Keratinocyte (primary cell): ENCODE measurements at regions not wholly inside any gene's neighbourhood (a gene's known extent, or its start where the extent isn't known, plus 50 kb on each side); places are given as distances from the start of the nearest gene placed in this dataset.

Experiments
- DNase-seq: peaks from one replicate; pipeline ENCODE4 v3.0.0-alpha.2; 2011; ENCODE audit warnings: low read depth, missing footprints, low spot score
- FAIRE-seq: peaks from 2 replicates; lab custom pipeline; 2011; peaks lifted over from hg19 to GRCh38; lab: Jason Lieb, UNC
- H2AFZ ChIP-seq: 2 replicates; pipeline ENCODE4 v1.6.0; 2012; ENCODE audit warnings: low read length, control low read depth, inconsistent platforms; ENCODE audit not compliant: control insufficient read depth
- H3K27ac ChIP-seq: 2 replicates; pipeline ENCODE4 v1.5.1; 2011; ENCODE audit warnings: low read length; ENCODE audit not compliant: control insufficient read depth, insufficient read depth
- H3K27me3 ChIP-seq: 3 replicates; pipeline ENCODE4 v1.6.0; 2011; ENCODE audit warnings: low read length; ENCODE audit not compliant: control insufficient read depth, insufficient read depth; ENCODE audit errors: extremely low read depth
- H3K36me3 ChIP-seq, 2 experiments: 2 replicates in 1 of 2; 3 replicates in 1 of 2; pipeline ENCODE4 v1.5.1; 2011; ENCODE audit warnings: low read length in 2 of 2, mild to moderate bottlenecking in 1 of 2; ENCODE audit not compliant: control insufficient read depth in 2 of 2, insufficient read depth in 2 of 2; ENCODE audit errors: extremely low read depth in 1 of 2
- H3K4me1 ChIP-seq: 3 replicates; pipeline ENCODE4 v1.5.1; 2011; ENCODE audit warnings: low read length; ENCODE audit not compliant: control insufficient read depth, insufficient read depth; ENCODE audit errors: extremely low read depth
- H3K4me2 ChIP-seq: 3 replicates; pipeline ENCODE4 v1.6.0; 2011; ENCODE audit warnings: low read depth, low read length; ENCODE audit not compliant: control insufficient read depth, insufficient read depth; ENCODE audit errors: extremely low read depth
- H3K4me3 ChIP-seq, 3 experiments: fragments of 200-600 bp in 1 of 3; sonication (generic) in 1 of 3; 2 replicates in 2 of 3; 3 replicates in 1 of 3; pipeline ENCODE4 v1.5.1; 2011 to 2016; ENCODE audit warnings: low read length in 3 of 3, mild to moderate bottlenecking in 3 of 3, control low read depth in 2 of 3, inconsistent platforms in 1 of 3, low read depth in 1 of 3, mixed read lengths in 1 of 3, mixed run types in 1 of 3, moderate library complexity in 1 of 3; ENCODE audit not compliant: control insufficient read depth in 2 of 3, insufficient read depth in 2 of 3; ENCODE audit errors: extremely low read depth in 1 of 3
- H3K79me2 ChIP-seq: 2 replicates; pipeline ENCODE4 v1.6.0; 2012; ENCODE audit warnings: low read length; ENCODE audit not compliant: control insufficient read depth, insufficient read depth
- H3K9ac ChIP-seq: 3 replicates; pipeline ENCODE4 v1.6.0; 2011; ENCODE audit warnings: low read length; ENCODE audit not compliant: control insufficient read depth, insufficient read depth; ENCODE audit errors: extremely low read depth
- H3K9me1 ChIP-seq: 3 replicates; pipeline ENCODE4 v1.6.0; 2011; ENCODE audit warnings: low read length; ENCODE audit not compliant: control insufficient read depth, insufficient read depth; ENCODE audit errors: extremely low read depth
- H3K9me3 ChIP-seq: 2 replicates; pipeline ENCODE4 v1.5.1; 2012; ENCODE audit warnings: low read depth, low read length; ENCODE audit not compliant: control insufficient read depth
- H4K20me1 ChIP-seq: 3 replicates; pipeline ENCODE4 v1.6.0; 2011; ENCODE audit warnings: low read length; ENCODE audit not compliant: control insufficient read depth, insufficient read depth; ENCODE audit errors: extremely low read depth
- CTCF ChIP-seq, 3 experiments: IDR thresholded peaks in 1 of 3; conservative IDR thresholded peaks in 1 of 3; optimal IDR thresholded peaks in 1 of 3; 2 replicates in 2 of 3; 3 replicates in 1 of 3; pipeline versions ENCODE3 to v1.5.1; 2011; ENCODE audit warnings: low read length in 3 of 3, mild to moderate bottlenecking in 3 of 3, moderate library complexity in 2 of 3, control low read depth in 1 of 3, inconsistent platforms in 1 of 3; ENCODE audit not compliant: insufficient read depth in 2 of 3; ENCODE audit errors: extremely low read depth in 1 of 3
- EZH2 ChIP-seq: IDR thresholded peaks from one replicate; pipeline ENCODE4 v1.6.1; 2012; ENCODE audit warnings: inconsistent platforms, mild to moderate bottlenecking, low read length, moderate library complexity
- dilution Hi-C: fragments of 300-500 bp; cut with MboI; formaldehyde crosslinking; loops from one replicate; pipeline ENCODE4 v1.7.0; 2020; ENCODE audit warnings: low sequenced_read_pairs; ENCODE audit not compliant: extremely low pct_ligation_motif_present

GRCh38 chr5:114153392-114153791 lies 208.5 kb upstream of the KCNN2 start:
- Histone ChIP-seq H3K9ac (no peak overlapping the region), H2AFZ (no peak overlapping the region), H3K4me3 (no peak overlapping the region), H3K79me2 (no peaks in the 10 kb centered on the region), H3K9me3 (no peaks in the 10 kb centered on the region), H3K27ac (no peak overlapping the region), H4K20me1 (no peaks in the 10 kb centered on the region), H3K4me2 (no peak overlapping the region), H3K4me1 (no peaks in the 10 kb centered on the region), H3K27me3 (no peaks in the 10 kb centered on the region), H3K36me3 (no peaks in the 10 kb centered on the region), H3K9me1 (no peaks in the 10 kb centered on the region)
- DNase-seq (no peak), FAIRE-seq (no peak)
- TF ChIP-seq EZH2 (no peak), CTCF (optimal IDR thresholded peaks at IDR 0.05 in 1 of 3, IDR thresholded peaks at IDR 0.05 in 1 of 3, conservative IDR thresholded peaks at IDR 0.05 in 1 of 3; ENCODE audit: extremely low read depth in 1 of 3, insufficient read depth in 2 of 3, low read length in 3 of 3) (no peak)
- dilution Hi-C loops = no loop called here

- Histone ChIP-seq H3K4me1 (no peaks in the 10 kb centered on the region), H4K20me1 (no peaks in the 10 kb centered on the region), H3K4me2 (no peak overlapping the region), H3K9me3 (no peaks in the 10 kb centered on the region), H3K79me2 (no peaks in the 10 kb centered on the region), H3K4me3 (no peak overlapping the region), H3K27ac (no peak overlapping the region), H3K27me3 (no peaks in the 10 kb centered on the region), H3K36me3 (no peaks in the 10 kb centered on the region), H2AFZ (no peak overlapping the region), H3K9ac (no peak overlapping the region), H3K9me1 (no peaks in the 10 kb centered on the region)
- DNase-seq (no peak), FAIRE-seq (no peak)
- dilution Hi-C loops = no loop called here
- TF ChIP-seq CTCF (optimal IDR thresholded peaks at IDR 0.05 in 1 of 3, IDR thresholded peaks at IDR 0.05 in 1 of 3, conservative IDR thresholded peaks at IDR 0.05 in 1 of 3; ENCODE audit: extremely low read depth in 1 of 3, insufficient read depth in 2 of 3, low read length in 3 of 3) = no peak
- TF ChIP-seq EZH2 = no peak
These were observed 208.0 kb upstream of the KCNN2 start for GRCh38 chr5:114153833-114154232.
